DND-41 (cell line): ENCODE measurements at regions not wholly inside any gene's neighbourhood (a gene's known extent, or its start where the extent isn't known, plus 50 kb on each side); places are given as distances from the start of the nearest gene placed in this dataset.

ENCODE experiments used
- ATAC-seq: fragments of 200-7000 bp; cut with Tn5 transposase; 3 replicates; pipeline ENCODE4 v1.9.1; 2021; ENCODE audit warnings: low read depth; ENCODE audit not compliant: insufficient read depth
- DNase-seq: peaks from one replicate; pipeline ENCODE4 v3.0.0-alpha.2; 2020
- H2AFZ ChIP-seq: 2 replicates; pipeline ENCODE4 v1.6.0; 2012; ENCODE audit warnings: low read depth, low read length
- H3K27ac ChIP-seq: 2 replicates; pipeline ENCODE4 v1.5.1; 2012; ENCODE audit warnings: low read length, inconsistent platforms
- H3K27me3 ChIP-seq: fragments of 200-600 bp; sonication (generic); 2 replicates; pipeline ENCODE4 v1.6.0; 2012; ENCODE audit warnings: low read length, mild to moderate bottlenecking, inconsistent platforms; ENCODE audit not compliant: insufficient read depth, poor library complexity
- H3K36me3 ChIP-seq: 2 replicates; pipeline ENCODE4 v1.5.1; 2012; ENCODE audit warnings: low read length, inconsistent platforms; ENCODE audit not compliant: insufficient read depth
- H3K4me1 ChIP-seq: 2 replicates; pipeline ENCODE4 v1.5.1; 2012; ENCODE audit warnings: mild to moderate bottlenecking, low read length; ENCODE audit not compliant: insufficient read depth
- H3K4me2 ChIP-seq: 2 replicates; pipeline ENCODE4 v1.6.0; 2012; ENCODE audit warnings: mild to moderate bottlenecking, moderate library complexity, low read length, inconsistent platforms; ENCODE audit not compliant: insufficient read depth
- H3K4me3 ChIP-seq, 2 experiments: fragments of 200-600 bp in 1 of 2; shearing (Covaris generic) in 1 of 2; 2 replicates each; pipeline ENCODE4 v1.5.1; 2012 to 2016; ENCODE audit warnings: inconsistent platforms in 2 of 2, low read length in 2 of 2, mild to moderate bottlenecking in 2 of 2, low read depth in 1 of 2, moderate library complexity in 1 of 2
- H3K79me2 ChIP-seq: 2 replicates; pipeline ENCODE4 v1.6.0; 2012; ENCODE audit warnings: low read length, inconsistent platforms; ENCODE audit not compliant: insufficient read depth
- H3K9ac ChIP-seq: 2 replicates; pipeline ENCODE4 v1.6.0; 2012; ENCODE audit warnings: low read depth, mild to moderate bottlenecking, inconsistent platforms, low read length, moderate library complexity
- H3K9me3 ChIP-seq: 2 replicates; pipeline ENCODE4 v1.5.1; 2012; ENCODE audit warnings: low read length, moderate library complexity, mild to moderate bottlenecking, inconsistent platforms; ENCODE audit not compliant: insufficient read depth, severe bottlenecking
- H4K20me1 ChIP-seq: 2 replicates; pipeline ENCODE4 v1.6.0; 2012; ENCODE audit warnings: low read length; ENCODE audit not compliant: insufficient read depth
- CTCF ChIP-seq: IDR thresholded peaks from 2 replicates; pipeline ENCODE4 v1.5.1; 2012; ENCODE audit warnings: borderline replicate concordance, low read length, moderate library complexity, mild to moderate bottlenecking; ENCODE audit not compliant: poor library complexity, severe bottlenecking; ENCODE audit errors: extremely low read depth
- EZH2 ChIP-seq: IDR thresholded peaks from 3 replicates; pipeline ENCODE4 v1.6.1; 2012; ENCODE audit warnings: borderline replicate concordance, low read depth, mild to moderate bottlenecking, moderate library complexity, low read length, inconsistent platforms; ENCODE audit not compliant: severe bottlenecking

GRCh38 chr3:161991901-161992540 is 495.4 kb downstream of the OTOL1 start:
- no peak for ATAC-seq
- TF ChIP-seq CTCF (no peak), EZH2 (no peak)
- no peak overlapping the region for H2AFZ ChIP-seq

GRCh38 chr3:161999846-162000245 is 503.2 kb downstream of the OTOL1 start:
- H3K27me3 ChIP-seq: no peaks in the 10 kb centered on the region
- ATAC-seq (no peak), DNase-seq (no peak)
- H3K4me3 ChIP-seq: no peak overlapping the region
- no peaks in the 10 kb centered on the region for H4K20me1 ChIP-seq
- peaks cover 8% of the 10 kb centered on the region for H3K4me1 ChIP-seq
- H3K27ac ChIP-seq: no peak overlapping the region
- H3K9ac ChIP-seq: no peak overlapping the region
- no peaks in the 10 kb centered on the region for H3K79me2 ChIP-seq
- TF ChIP-seq EZH2: no peak
- TF ChIP-seq CTCF: no peak
- peaks cover 20% of the 10 kb centered on the region for H3K9me3 ChIP-seq
- H2AFZ ChIP-seq: no peak overlapping the region
- no peaks in the 10 kb centered on the region for H3K36me3 ChIP-seq
- no peak overlapping the region for H3K4me2 ChIP-seq

More at GRCh38 chr3:161991901-161992540, 495.4 kb downstream of the OTOL1 start:
- H4K20me1 ChIP-seq: no peaks in the 10 kb centered on the region
- no peak overlapping the region for H3K4me3 ChIP-seq
- no peak overlapping the region for H3K4me2 ChIP-seq
- no peaks in the 10 kb centered on the region for H3K36me3 ChIP-seq
- H3K79me2 ChIP-seq: no peaks in the 10 kb centered on the region
- no peaks in the 10 kb centered on the region for H3K27me3 ChIP-seq
- H3K9me3 ChIP-seq: no peaks in the 10 kb centered on the region
- no peak for DNase-seq
- no peak overlapping the region for H3K27ac ChIP-seq
- H3K9ac ChIP-seq: no peak overlapping the region
- no peaks in the 10 kb centered on the region for H3K4me1 ChIP-seq

- H3K4me1 ChIP-seq: peaks cover 14% of the 10 kb centered on the region
Observed at GRCh38 chr3:162007722-162008121, 511.1 kb downstream of the OTOL1 start.

More at GRCh38 chr3:162007722-162008121, 511.1 kb downstream of the OTOL1 start:
- H3K27ac ChIP-seq: no peak overlapping the region
- H3K4me3 ChIP-seq: no peak overlapping the region
- H4K20me1 ChIP-seq: no peaks in the 10 kb centered on the region
- H3K27me3 ChIP-seq: no peaks in the 10 kb centered on the region
- H3K36me3 ChIP-seq: no peaks in the 10 kb centered on the region
- H2AFZ ChIP-seq: no peak overlapping the region
- TF ChIP-seq CTCF (no peak), EZH2 (no peak)
- DNase-seq (no peak), ATAC-seq (no peak)
- H3K9ac ChIP-seq: no peak overlapping the region
- H3K79me2 ChIP-seq: no peaks in the 10 kb centered on the region
- no peaks in the 10 kb centered on the region for H3K9me3 ChIP-seq
- H3K4me2 ChIP-seq: no peak overlapping the region
